ENCODE measurements at regions not wholly inside any gene's neighbourhood (a gene's known extent, or its start where the extent isn't known, plus 50 kb on each side); places are given as distances from the start of the nearest gene placed in this dataset.

- no peak for ATAC-seq
- DNase-seq, result no peak
Observed at GRCh38 chr3:104178680-104179079, 1188.0 kb upstream of the ALCAM start.

GRCh38 chr3:104180906-104181305, 1185.8 kb upstream of the ALCAM start:
- H3K36me3 ChIP-seq, result no peaks in the 10 kb centered on the region
- intact Hi-C loops (cut with DNase I), result no loop called here
- no peak overlapping the region for H3K27ac ChIP-seq

More at GRCh38 chr3:104178680-104179079, 1188.0 kb upstream of the ALCAM start:
- no peak for TF ChIP-seq CTCF (IDR thresholded peaks at IDR 0.05)
- intact Hi-C loops (cut with DNase I), result no loop called here
- H3K9me3 ChIP-seq, result no peaks in the 10 kb centered on the region
- no peaks in the 10 kb centered on the region for H3K36me3 ChIP-seq
- no peaks in the 10 kb centered on the region for H3K27me3 ChIP-seq
- no peaks in the 10 kb centered on the region for H3K4me1 ChIP-seq
- no peak overlapping the region for H3K27ac ChIP-seq
- no peak overlapping the region for H3K4me3 ChIP-seq

GRCh38 chr3:104190681-104191080, 1176.0 kb upstream of the ALCAM start:
- ATAC-seq (no peak), DNase-seq (no peak)
- no peak overlapping the region for H3K4me3 ChIP-seq
- TF ChIP-seq CTCF (IDR thresholded peaks at IDR 0.05), result no peak
- no peak overlapping the region for H3K27ac ChIP-seq
- H3K27me3 ChIP-seq, result no peaks in the 10 kb centered on the region
- H3K4me1 ChIP-seq, result no peaks in the 10 kb centered on the region
- no peaks in the 10 kb centered on the region for H3K9me3 ChIP-seq
- H3K36me3 ChIP-seq, result no peaks in the 10 kb centered on the region
- intact Hi-C loops (cut with DNase I), result no loop called here

More at GRCh38 chr3:104180906-104181305, 1185.8 kb upstream of the ALCAM start:
- DNase-seq (no peak), ATAC-seq (no peak)
- Histone ChIP-seq H3K4me3 (no peak overlapping the region), H3K4me1 (no peaks in the 10 kb centered on the region), H3K9me3 (no peaks in the 10 kb centered on the region), H3K27me3 (no peaks in the 10 kb centered on the region)
- no peak for TF ChIP-seq CTCF (IDR thresholded peaks at IDR 0.05)

- Histone ChIP-seq H3K27me3 (no peaks in the 10 kb centered on the region), H3K4me3 (no peak overlapping the region), H3K9me3 (no peaks in the 10 kb centered on the region), H3K27ac (no peak overlapping the region), H3K36me3 (no peaks in the 10 kb centered on the region), H3K4me1 (no peaks in the 10 kb centered on the region)
- TF ChIP-seq CTCF (IDR thresholded peaks at IDR 0.05), result no peak
- DNase-seq, result no peak
- intact Hi-C loops (cut with DNase I), result no loop called here
- no peak for ATAC-seq
Observed at GRCh38 chr3:104198131-104198530, 1168.6 kb upstream of the ALCAM start.

- Histone ChIP-seq H3K4me1 (no peaks in the 10 kb centered on the region), H3K27me3 (no peaks in the 10 kb centered on the region), H3K9me3 (no peaks in the 10 kb centered on the region), H3K4me3 (no peak overlapping the region), H3K36me3 (no peaks in the 10 kb centered on the region), H3K27ac (no peak overlapping the region)
- ATAC-seq (no peak), DNase-seq (peak in 1 of 4 donors; percentile 1)
- no peak for TF ChIP-seq CTCF (IDR thresholded peaks at IDR 0.05)
- intact Hi-C loops (cut with DNase I), result no loop called here
Observed at GRCh38 chr3:104206925-104207324, 1159.8 kb upstream of the ALCAM start.

Measured in left lung (tissue), 4 donors.